Prostate gland (tissue), 2 donors: ENCODE measurements at regions not wholly inside any gene's neighbourhood (a gene's known extent, or its start where the extent isn't known, plus 50 kb on each side); places are given as distances from the start of the nearest gene placed in this dataset.

Source experiments
- DNase-seq: peaks from one replicate; pipeline ENCODE4 v3.0.0-alpha.2; 2019; ENCODE audit warnings: low spot score
- H3K27ac ChIP-seq, 2 donors: fragments of 200-600 bp; sonication (generic); 2 replicates each; pipeline ENCODE4 v1.5.1; 2017 to 2019
- H3K27me3 ChIP-seq: fragments of 200-600 bp; sonication (generic); replicated peaks from 2 replicates; pipeline ENCODE4 v1.5.1; 2019; ENCODE audit not compliant: insufficient read depth
- H3K36me3 ChIP-seq, 2 donors: fragments of 200-600 bp; sonication (generic); 1 replicate in 1 of 2; 2 replicates in 1 of 2; pipeline versions ENCODE4 v1.5.1 to v1.8.1; 2017 to 2019
- H3K4me1 ChIP-seq: fragments of 200-600 bp; sonication (generic); replicated peaks from 2 replicates; pipeline ENCODE4 v1.5.1; 2019
- H3K4me3 ChIP-seq, 2 donors: fragments of 200-600 bp; sonication (generic); 2 replicates each; pipeline ENCODE4 v1.5.1; 2017 to 2019
- H3K9me3 ChIP-seq: fragments of 200-600 bp; sonication (generic); 2 replicates; pipeline ENCODE4 v1.5.1; 2017
- POLR2A ChIP-seq: fragments of 450-650 bp; IDR thresholded peaks from one replicate; pipeline ENCODE4 v1.6.1; 2016; ENCODE audit warnings: antibody characterized with exemption, mild to moderate bottlenecking
- POLR2AphosphoS5 ChIP-seq: sonication (generic); formaldehyde crosslinking; IDR thresholded peaks from one replicate; pipeline ENCODE4 v1.6.1; 2017; ENCODE audit warnings: antibody characterized with exemption
- WGBS: methylation state at CpG from one replicate; pipeline ENCODE4 v1.1.5; 2018; 5-methylcytosine and 5-hydroxymethylcytosine counted together
- intact Hi-C: fragments of 100-400 bp; cut with DNase I; formaldehyde crosslinking; loops from one replicate; pipeline ENCODE4 v1.14.2; 2022
- TF ChIP-seq, protein P1 (sequence below), 4 experiments: fragments of 200-600 bp in 2 of 4; fragments of 450-650 bp in 2 of 4; sonication (generic) in 2 of 4; IDR thresholded peaks; 1 replicate in 3 of 4; 2 replicates in 1 of 4; pipeline ENCODE4 v1.5.1; 2016 to 2019; ENCODE audit warnings: antibody characterized with exemption in 4 of 4, mild to moderate bottlenecking in 2 of 4, moderate library complexity in 2 of 4

GRCh38 chr22:22395245-22395644 is 113.3 kb downstream of the ZNF280B start:
- intact Hi-C loops = no loop called here
- H3K27ac ChIP-seq = no peak overlapping the region
- 24% methylated on average over 3 of the region's 3 CpGs for WGBS
- H3K27me3 ChIP-seq = no peaks in the 10 kb centered on the region
- H3K4me3 ChIP-seq = no peak overlapping the region
- H3K4me1 ChIP-seq = no peaks in the 10 kb centered on the region
- no peaks in the 10 kb centered on the region for H3K36me3 ChIP-seq
- no peaks in the 10 kb centered on the region for H3K9me3 ChIP-seq
- DNase-seq = no peak
- TF ChIP-seq POLR2AphosphoS5 = no peak
- no peak for TF ChIP-seq POLR2A
- TF ChIP-seq, protein P1, sequence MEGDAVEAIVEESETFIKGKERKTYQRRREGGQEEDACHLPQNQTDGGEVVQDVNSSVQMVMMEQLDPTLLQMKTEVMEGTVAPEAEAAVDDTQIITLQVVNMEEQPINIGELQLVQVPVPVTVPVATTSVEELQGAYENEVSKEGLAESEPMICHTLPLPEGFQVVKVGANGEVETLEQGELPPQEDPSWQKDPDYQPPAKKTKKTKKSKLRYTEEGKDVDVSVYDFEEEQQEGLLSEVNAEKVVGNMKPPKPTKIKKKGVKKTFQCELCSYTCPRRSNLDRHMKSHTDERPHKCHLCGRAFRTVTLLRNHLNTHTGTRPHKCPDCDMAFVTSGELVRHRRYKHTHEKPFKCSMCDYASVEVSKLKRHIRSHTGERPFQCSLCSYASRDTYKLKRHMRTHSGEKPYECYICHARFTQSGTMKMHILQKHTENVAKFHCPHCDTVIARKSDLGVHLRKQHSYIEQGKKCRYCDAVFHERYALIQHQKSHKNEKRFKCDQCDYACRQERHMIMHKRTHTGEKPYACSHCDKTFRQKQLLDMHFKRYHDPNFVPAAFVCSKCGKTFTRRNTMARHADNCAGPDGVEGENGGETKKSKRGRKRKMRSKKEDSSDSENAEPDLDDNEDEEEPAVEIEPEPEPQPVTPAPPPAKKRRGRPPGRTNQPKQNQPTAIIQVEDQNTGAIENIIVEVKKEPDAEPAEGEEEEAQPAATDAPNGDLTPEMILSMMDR (IDR thresholded peaks at IDR 0.05) = no peak

- TF ChIP-seq, protein P1 (IDR thresholded peaks at IDR 0.05) = no peak
- TF ChIP-seq POLR2AphosphoS5 = no peak
- no peak for TF ChIP-seq POLR2A
- Histone ChIP-seq H3K4me1 (no peaks in the 10 kb centered on the region), H3K36me3 (no peaks in the 10 kb centered on the region), H3K27me3 (no peaks in the 10 kb centered on the region), H3K9me3 (no peaks in the 10 kb centered on the region), H3K4me3 (no peak overlapping the region), H3K27ac (no peak overlapping the region)
- WGBS = 62% methylated on average over 7 of the region's 7 CpGs
- intact Hi-C loops = no loop called here
- DNase-seq = no peak
Observed at GRCh38 chr22:22396741-22397291, 111.7 kb downstream of the ZNF280B start.

- 29% methylated on average over 6 of the region's 6 CpGs for WGBS
- TF ChIP-seq POLR2A = no peak
- TF ChIP-seq, protein P1 (IDR thresholded peaks at IDR 0.05) = no peak
- TF ChIP-seq POLR2AphosphoS5 = no peak
- H3K27me3 ChIP-seq = no peaks in the 10 kb centered on the region
- no peaks in the 10 kb centered on the region for H3K4me1 ChIP-seq
- no peaks in the 10 kb centered on the region for H3K9me3 ChIP-seq
- H3K27ac ChIP-seq = no peak overlapping the region
- no peaks in the 10 kb centered on the region for H3K36me3 ChIP-seq
- DNase-seq = no peak
- no peak overlapping the region for H3K4me3 ChIP-seq
- intact Hi-C loops = no loop called here
Observed at GRCh38 chr22:22397292-22397870, 111.2 kb downstream of the ZNF280B start.

DNA sequence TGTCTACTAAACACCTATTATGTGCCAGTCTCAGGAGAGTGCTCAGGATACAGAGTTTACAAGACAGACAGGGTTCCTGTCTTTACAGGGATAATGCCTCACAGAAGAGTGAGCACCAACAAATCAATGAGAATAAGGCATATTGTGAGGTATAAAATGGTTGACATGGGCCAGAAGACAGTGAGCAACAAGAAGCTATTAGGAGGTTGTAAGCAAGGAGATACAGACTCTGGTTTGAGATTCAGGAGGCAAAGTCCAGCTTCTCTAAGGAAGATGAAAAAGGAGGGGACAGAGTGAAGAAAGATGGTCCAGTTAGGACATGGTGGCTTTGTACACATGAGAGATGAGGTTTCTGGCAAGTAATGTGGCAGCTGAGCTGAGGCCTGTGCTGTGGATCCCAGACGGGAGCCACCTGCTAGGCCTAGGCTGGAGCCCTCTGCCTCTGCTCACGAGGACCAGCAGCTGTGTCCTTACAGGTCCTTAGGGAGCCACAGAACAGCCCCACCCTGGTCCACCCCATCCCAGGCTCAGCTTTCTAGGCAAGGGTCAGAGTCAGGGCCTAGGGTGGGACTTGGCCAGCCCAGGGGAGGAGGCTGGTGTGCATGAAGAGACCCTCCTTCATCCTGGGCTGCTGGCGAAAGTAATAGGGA is 110.5 kb downstream of the ZNF280B start:
- H3K9me3 ChIP-seq = no peaks in the 10 kb centered on the region
- intact Hi-C loops = no loop called here
- H3K4me3 ChIP-seq = no peak overlapping the region
- no peaks in the 10 kb centered on the region for H3K27me3 ChIP-seq
- no peaks in the 10 kb centered on the region for H3K4me1 ChIP-seq
- 76% methylated on average over 3 of the region's 3 CpGs for WGBS
- TF ChIP-seq POLR2A = no peak
- TF ChIP-seq, protein P1 (IDR thresholded peaks at IDR 0.05) = no peak
- TF ChIP-seq POLR2AphosphoS5 = no peak
- DNase-seq = no peak
- no peak overlapping the region for H3K27ac ChIP-seq
- H3K36me3 ChIP-seq = no peaks in the 10 kb centered on the region
